Posterior vena cava (tissue), 2 donors: ENCODE measurements at regions not wholly inside any gene's neighbourhood (a gene's known extent, or its start where the extent isn't known, plus 50 kb on each side); places are given as distances from the start of the nearest gene placed in this dataset.

ENCODE experiments used
- DNase-seq: peaks from one replicate; pipeline ENCODE4 v3.0.0-alpha.2; 2020; ENCODE audit warnings: low spot score
- intact Hi-C, 2 donors: fragments of 100-400 bp; cut with DNase I; formaldehyde crosslinking; loops; one replicate each; pipeline versions ENCODE4 v1.14.1 to v1.14.2; 2022 to 2023
- donor health status: DM: yes; HTN: yes; CAD: no.
- donor health status: DM: yes; HTN: yes; CAD: no.

DNA sequence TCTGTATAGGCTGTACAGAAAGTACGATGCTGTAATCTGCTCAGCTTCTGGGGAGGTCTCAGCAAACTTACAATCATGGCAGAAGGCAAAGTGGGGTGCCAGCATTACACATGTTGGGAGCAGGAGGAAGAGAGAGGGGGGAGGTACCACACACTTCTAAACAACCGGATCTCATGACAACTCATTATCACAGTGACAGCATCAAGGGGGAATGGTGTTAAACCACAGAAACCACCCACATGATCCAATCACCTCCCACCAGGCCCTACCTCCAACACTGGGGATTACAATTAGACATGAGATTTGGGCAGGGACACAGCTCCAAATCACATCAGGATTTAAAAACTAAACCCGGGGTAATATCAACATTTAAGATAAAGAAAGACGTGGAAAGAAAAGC lies 468.8 kb upstream of the AUTS2 start:
- no peak for DNase-seq
- intact Hi-C loops, result no loop called here

DNA sequence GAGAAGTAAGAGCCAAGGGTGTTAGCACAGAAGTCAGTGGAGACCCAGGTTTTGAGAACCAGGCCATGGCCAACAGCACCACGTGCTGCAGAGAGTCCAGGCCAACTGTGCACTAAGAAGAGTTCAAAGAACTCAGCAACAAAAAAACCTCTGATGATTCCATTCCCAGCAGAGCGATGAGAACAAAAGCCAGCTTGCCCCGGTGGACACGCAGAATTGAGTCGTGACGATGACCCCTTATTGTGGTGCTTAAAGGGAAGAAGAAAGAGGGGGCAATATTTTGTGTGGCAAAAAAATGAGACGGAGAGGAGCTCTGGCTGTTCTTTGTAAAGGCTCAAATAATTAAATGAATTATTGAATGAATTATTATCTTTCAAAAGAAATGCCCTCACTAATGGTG lies 468.3 kb upstream of the AUTS2 start:
- DNase-seq, result no peak
- intact Hi-C loops, result no loop called here

DNA sequence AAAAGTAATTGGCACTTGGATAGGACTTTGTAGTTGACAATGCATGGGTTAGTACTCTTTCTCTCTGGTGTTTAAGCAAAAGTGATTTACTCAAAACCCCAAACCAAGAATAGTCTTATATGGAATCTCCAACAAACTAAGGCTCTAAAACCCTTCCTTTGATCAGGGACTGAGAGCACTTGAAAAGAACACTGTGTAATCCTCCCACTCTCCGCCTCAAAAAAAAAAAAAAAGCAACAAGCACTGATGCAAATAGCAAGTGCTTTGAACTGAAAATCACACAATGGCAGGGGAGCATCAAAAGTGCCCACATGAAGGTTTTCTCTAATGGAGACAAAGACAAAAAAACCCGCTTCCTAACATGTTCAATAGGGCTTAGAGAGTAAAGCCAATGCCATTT lies 467.9 kb upstream of the AUTS2 start:
- no peak for DNase-seq
- intact Hi-C loops, result no loop called here

DNA sequence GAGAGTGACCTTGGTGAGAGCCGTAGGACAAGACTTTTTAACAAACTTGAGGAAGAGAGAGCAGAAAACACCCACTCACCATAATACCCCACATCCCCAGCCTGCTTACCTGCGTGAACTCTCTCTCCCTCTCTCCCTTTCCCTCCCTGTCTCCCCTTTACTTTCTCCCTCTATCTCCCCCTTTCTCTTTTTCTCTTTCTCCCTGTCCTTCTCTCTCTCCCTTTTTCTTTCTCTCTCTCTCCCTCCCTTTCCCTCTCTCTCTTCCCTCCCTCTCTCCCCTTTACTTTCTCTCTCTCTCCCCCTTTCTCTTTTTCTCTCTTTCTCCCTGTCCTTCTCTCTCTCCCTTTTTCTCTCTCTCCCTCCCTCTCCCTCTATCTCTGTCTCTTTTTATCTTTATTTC lies 464.0 kb upstream of the AUTS2 start:
- intact Hi-C loops, result no loop called here
- no peak for DNase-seq

DNA sequence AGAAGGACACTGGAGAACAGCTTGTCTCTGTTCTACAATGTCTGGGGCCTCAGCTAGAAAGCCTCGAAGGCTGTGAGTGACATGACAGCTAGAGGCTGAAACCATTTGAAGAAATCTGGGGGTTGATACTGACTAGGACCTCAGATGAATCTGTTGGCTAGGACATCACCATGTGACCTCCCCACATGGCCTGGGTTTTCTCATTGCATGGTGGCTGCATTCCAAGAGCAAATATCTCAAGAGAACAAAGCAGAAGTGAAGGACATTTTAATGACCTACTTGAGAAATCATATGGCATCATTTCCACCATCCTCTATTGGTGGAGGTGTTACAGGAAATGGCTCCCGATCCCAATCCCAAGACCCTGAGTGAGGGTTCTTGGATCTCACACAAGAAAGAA lies 450.6 kb upstream of the AUTS2 start:
- no peak for DNase-seq
- intact Hi-C loops, result no loop called here

DNA sequence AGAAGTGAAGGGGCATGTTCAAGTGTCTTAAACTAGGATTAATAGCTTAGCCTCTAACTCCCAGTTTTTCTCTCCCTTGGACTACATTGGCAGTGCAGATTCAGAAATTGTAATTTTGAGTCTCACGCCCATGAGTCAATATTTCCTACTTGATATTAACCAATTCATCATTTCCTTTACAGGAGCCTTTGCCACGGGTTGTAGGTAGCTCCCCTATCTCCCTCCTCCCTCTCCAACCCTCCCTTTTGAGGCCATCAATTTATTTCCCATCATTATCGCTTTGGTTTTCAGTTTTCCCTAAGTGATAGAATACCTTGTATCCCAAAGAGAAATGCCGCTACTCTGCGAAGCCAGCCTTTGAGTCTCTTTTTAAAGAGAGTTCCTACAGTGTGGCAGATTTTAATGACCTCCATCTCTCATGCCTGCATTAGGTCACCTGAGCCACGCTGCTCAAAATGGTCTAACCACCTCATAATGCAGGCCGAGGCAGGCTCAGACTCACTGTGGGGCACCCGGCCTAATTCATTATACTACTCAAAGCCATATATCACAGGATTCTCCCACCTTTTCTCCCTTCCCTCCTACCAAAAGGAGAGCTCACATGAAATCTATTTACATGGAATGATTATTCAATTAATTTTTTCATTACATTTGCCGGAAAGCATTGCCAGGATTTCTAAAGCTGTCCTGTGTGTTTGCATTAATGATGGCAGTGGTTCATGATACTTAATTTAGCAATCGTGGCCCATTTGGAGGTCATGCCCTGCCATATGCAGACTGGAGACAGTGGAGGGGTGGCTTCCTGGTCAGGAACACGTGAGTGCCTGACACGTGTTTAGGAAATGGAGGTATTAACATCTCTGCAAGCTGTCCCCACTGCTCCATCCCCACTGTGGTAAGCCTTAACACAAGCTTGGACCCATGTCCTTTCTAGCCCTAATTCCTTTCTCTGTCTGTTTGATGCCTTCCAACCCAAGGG lies 448.2 kb upstream of the AUTS2 start:
- no peak for DNase-seq
- intact Hi-C loops, result no loop called here

DNA sequence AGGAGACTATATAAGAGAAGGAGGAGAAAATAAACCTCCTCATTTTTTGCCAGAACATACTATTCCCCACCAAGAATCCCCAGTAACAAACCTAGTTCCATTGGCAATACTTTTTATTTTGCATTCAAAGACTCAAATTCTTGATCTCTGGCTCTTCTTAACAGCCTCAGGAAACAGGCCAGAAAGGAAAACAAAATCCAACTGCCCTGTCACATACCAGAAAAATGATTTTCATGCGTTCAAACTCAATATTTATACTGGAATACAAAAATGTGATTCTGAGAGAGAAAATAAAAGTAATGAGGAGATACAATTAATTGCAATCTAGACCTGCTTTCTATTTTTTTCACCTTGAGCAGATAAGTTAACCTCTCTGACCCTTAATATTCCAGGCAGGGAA lies 435.9 kb upstream of the AUTS2 start:
- intact Hi-C loops, result no loop called here
- DNase-seq, result no peak

DNA sequence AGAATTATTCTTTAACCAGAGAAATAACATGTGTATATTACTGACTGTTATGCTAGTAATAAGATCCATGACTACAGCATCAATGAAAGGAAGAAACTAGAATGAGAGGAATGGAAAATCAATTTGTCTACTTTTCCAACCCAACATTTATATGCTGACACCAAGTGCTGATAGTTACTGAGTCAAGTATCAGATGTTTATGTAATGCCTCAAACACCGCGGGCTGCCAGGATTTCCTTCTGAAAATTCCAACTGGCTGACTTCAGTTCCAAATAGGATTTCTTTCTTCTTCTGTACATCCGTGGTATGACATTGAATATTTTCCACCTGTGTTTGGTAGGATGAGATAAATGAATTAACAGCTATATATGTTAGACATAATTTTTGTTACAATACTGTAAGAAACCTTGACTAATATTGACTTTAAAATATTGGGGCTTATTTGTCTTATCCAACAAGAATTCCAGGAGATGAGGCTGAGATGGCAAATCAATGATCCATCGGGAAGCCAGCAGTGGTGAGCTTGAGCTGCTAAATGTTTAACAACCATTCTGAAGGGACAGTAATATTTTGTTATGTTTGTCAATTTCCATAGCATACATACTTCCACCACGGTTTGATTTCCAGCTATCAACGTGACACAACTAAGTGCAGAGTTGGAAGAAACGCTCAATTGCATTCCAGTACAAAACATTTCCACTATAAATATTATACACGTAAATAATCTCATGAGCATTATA lies 435.2 kb upstream of the AUTS2 start:
- intact Hi-C loops, result no loop called here
- no peak for DNase-seq

DNA sequence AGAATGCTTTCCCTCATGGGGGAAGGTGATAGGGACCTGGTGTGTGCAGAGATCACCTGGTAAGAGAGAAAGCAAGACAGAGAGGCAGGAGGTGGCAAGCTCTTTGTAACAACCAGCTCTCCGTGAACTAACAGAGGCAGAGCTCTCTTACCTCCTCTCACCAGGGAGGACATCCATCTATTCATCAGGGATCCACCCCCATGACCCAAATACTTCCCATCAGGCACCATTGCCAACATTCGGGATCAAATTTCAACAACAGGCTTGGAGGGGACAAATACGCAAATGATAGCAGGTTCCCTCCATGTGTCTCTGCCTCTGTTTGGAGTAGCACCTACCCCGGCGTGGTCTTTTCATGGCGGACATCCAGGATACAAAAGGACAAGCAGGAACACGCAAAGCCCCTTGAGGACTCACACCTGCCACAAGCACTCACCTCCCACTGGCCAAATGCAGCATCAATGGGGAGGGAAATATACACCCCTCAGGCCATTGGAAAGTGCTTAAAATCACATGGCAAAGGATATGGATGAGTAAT lies 431.2 kb upstream of the AUTS2 start:
- DNase-seq, result no peak
- intact Hi-C loops, result no loop called here

DNA sequence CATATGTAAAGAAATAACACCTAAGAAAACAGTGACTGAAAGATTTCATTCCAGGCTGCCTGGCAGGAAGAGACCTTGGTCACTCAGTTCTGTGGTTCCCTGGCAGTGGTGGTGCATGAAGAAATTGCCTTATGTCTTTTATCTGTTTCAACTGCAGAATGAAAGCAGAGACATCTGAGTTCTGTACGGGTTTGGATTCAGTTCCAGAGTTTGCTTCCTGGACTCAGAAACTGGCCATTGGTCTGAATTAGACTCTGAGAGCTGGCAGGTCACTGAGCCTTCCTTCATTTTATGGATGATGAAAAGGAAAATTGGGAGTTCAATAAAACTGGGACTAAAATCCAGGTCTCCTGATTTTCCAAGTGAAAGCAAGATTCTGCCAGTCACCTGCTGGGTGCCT lies 428.9 kb upstream of the AUTS2 start:
- intact Hi-C loops, result no loop called here
- no peak for DNase-seq

DNA sequence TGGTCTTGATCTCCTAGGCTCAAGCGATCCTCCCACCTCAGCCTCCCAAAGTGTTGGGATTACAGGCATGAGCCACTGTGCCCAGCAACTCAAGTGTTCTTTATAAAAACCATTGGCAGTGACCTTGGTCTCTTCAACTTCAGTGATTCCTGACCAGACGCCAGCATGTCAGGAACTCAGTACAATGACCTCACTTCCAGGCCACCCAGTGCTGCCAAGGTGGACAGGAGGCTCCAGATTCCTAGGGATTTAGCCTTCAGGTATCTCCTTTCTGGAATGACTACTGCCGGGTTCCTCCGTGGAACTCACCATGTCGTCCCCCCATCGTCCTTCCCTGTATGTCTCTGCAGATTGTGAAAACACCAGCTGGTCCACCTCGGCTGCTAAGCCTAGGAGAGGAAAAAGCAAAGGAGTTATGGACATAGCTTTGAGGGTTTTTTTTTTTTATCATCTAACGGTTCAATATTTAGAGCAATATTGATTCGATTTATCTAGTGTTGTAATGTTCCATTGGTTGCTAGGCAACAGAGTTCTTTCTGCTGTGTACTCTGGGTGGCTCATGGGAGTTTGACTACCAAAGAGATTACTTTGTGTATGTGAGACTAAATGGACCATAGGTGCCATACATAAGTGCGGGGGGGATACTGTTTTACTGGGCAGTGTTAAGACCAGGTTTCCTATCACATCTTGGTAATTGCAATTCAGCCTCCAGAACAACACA lies 425.8 kb upstream of the AUTS2 start:
- intact Hi-C loops, result no loop called here
- DNase-seq, result no peak

DNA sequence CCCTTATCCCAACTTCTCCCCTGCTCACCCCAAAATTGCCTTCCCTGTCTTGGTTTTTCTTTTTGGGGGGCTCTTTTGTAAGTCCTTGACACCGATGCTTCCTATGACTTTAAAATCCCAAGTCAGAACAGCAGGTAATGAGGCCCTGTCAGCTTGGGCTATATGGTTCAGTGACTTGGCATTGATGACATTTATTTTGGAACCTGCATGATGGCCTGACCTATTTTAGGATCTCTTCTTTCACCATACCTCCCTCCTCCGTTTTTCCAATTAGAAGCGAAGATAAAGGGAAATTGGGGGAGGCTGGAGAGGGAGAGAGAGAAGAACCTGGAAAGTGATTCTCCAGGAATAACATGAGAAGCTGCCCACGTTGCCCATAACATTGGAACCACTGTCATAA lies 424.9 kb upstream of the AUTS2 start:
- intact Hi-C loops, result no loop called here

DNA sequence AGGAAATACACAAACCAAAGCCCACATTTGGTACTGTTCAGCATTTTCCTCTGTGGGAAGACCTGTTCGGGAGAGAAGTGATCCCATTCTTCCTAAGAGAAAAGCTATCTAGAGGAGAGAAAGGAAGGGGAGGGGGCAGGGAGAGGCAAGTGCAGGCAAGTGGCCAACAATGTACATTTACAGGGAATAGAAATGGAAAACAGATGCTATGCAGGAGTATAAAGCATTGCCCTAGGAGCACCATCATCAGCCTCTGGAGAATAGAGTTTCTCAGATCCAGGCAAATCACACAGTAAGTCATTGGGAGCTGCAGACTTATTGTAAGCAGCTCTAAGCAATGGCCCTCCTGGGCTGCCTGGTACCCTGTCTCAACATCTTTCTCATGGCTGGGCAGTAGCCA lies 424.4 kb upstream of the AUTS2 start:
- intact Hi-C loops, result no loop called here
- DNase-seq, result no peak

More for the DNA sequence above, 424.9 kb upstream of the AUTS2 start:
- DNase-seq, result no peak

DNA sequence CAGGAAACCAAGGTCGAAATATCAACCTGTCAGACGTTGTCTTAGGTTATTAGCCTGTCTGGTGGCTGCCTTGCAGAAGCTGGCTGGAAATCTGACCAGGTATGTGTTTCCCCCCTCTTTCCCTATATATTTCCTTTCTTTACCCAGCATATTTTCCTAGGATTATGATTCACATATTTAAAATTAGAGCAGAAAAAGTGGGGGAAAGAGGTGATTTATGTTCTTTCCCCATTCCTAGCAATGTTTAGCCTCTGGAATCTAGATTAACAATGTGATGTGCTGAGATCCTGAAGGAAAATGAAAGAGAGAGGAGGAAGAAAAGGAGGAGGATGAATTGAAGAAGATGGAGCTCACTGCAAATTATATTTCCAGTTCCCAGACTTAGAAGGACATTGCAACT lies 421.4 kb upstream of the AUTS2 start:
- intact Hi-C loops, result no loop called here
- DNase-seq, result no peak

DNA sequence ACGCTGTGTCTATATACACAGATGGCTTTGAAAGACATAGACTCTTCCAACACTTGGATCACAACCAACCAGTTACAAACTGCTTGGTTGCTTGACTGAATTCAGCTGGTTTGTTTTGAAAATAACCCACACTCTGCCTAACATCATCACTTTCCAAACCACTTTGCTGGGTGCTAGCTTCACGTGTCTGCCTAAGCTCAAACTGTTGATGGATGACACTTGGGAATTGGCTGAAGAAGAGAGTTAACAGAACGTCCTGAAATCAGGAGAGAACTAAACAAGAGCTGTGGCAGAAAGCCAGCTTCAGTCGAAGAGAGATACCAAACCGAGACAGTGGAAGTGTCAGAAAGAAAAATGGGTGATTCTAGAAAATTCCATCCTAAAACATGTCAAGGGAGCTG lies 420.8 kb upstream of the AUTS2 start:
- no peak for DNase-seq
- intact Hi-C loops, result no loop called here

DNA sequence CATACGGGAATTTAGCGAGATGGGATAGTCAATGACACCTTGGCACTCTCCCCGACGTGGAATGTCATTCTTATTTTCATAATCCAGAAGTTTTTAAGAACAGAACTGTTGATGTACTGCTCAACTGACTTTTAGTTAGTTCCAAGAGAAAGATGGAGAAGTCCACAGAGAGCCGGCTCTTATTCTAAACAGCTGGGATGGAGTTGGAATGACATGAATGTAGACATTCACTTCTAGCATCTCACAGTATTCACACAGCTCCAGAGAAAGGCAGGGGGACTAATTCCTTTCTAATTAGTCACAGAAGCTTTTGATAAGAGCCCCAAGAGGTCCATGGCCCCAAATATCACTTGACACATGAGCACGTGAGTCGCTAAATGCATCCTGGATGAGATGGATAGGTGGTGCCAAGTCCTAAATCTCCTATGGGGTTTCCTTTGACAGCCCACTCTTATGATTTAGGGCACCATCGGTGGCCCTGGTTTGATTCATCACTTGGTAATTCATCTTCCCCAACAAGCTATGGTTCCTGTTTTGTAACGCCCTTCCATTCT lies 420.3 kb upstream of the AUTS2 start:
- intact Hi-C loops, result no loop called here
- no peak for DNase-seq

DNA sequence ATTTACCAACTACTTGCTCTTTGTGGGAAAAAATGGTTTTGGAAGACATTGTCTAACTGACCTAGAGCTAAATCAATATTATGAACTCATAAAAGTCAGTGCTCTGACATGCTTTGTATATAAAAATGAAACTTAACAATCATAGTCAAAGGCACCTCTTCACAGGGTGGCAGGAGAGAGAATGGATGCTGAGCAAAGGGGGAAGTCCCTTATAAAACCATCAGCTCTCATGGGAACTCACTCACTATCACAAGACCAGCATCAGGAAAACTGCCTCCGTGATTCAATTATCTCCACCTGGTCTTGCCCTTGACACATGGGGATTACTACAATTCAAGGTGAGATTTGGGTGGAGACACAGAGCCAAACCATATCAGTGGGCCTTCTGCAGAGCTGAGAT lies 417.6 kb upstream of the AUTS2 start:
- DNase-seq, result no peak
- intact Hi-C loops, result no loop called here

DNA sequence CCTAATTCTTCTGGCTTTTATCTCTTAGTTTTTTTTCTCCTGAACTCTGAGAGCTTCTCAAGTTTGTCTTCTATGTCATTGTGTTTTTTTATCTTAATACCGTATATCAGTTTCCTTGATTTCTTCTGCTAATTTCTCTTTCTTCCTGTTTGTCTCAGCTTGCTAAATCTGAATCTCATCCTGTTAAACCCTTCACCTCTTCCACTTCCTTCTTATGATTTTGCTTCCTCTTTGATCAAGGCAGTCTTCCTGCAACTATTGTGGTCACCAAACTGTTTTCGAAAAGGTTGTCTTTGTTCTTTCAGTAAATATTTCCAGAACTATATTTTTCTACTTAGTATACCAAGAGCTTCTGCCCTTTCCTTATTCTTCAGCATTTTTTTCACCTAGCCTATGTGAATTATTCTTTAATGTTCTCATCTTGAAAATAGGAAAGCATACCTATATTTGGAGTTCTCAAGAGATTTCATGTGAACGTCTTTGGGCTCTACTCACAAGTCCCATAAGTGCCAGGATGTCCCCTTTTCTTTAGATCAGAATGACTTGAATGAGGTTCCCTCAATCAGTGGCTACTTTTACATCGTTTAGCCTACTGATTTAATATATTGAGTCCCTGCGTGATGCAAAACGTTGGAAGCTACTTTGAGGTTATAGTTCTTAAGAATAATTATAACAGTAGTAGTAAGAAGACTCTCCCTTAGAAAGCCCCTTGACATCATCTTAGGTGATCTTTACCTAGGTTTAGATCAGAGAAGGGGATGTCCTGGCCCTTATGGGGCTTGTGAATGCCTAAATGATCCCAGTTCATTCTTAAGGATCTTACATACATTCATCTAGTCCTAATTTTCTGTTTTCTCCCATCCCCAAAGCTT lies 415.4 kb upstream of the AUTS2 start:
- intact Hi-C loops, result no loop called here
- no peak for DNase-seq

DNA sequence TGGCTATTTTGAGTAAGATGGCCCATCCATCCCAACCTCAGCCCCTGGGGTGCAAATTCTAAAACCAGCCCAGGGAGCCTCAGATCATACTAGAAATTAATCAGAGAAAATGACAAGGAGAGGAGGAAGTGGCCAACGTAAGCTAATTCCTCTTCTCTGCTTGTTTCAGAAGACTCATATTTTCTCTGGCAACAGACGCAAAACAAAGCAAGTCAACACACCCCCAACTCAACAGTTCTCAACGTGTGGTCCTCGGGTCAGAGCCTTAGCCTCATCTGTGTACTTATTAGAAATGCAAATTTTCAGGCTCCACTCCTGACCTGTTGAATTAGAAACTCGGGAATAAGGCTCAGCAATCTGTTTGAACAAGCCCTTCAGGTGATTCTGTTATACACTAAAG lies 413.9 kb upstream of the AUTS2 start:
- intact Hi-C loops, result no loop called here
- DNase-seq, result no peak
